ENCODE measurements at regions not wholly inside any gene's neighbourhood (a gene's known extent, or its start where the extent isn't known, plus 50 kb on each side); places are given as distances from the start of the nearest gene placed in this dataset.

- DNase-seq (ENCODE audit: low read depth) = no peak
Observed at GRCh38 chr6:137353842-137354397, 134.7 kb upstream of the IFNGR1 start.

GRCh38 chr6:137353346-137353745, 134.2 kb upstream of the IFNGR1 start:
- DNase-seq (ENCODE audit: low read depth) = no peak

- DNase-seq (ENCODE audit: low read depth) = no peak
Observed at GRCh38 chr6:137352859-137353258, 133.7 kb upstream of the IFNGR1 start.

GRCh38 chr6:137351890-137352289, 132.7 kb upstream of the IFNGR1 start:
- no peak for DNase-seq (ENCODE audit: low read depth)

- no peak for DNase-seq (ENCODE audit: low read depth)
Observed at GRCh38 chr6:137350857-137351256, 131.7 kb upstream of the IFNGR1 start.

- DNase-seq (ENCODE audit: low read depth) = no peak
Observed at GRCh38 chr6:137349856-137350830, 131.0 kb upstream of the IFNGR1 start.

GRCh38 chr6:137348777-137349176, 129.6 kb upstream of the IFNGR1 start:
- DNase-seq (ENCODE audit: low read depth) = no peak

- no peak for DNase-seq (ENCODE audit: low read depth)
Observed at GRCh38 chr6:137343241-137343640, 124.1 kb upstream of the IFNGR1 start.

GRCh38 chr6:137342607-137343190, 123.5 kb upstream of the IFNGR1 start:
- no peak for DNase-seq (ENCODE audit: low read depth)

GRCh38 chr6:137341681-137342195, 122.6 kb upstream of the IFNGR1 start:
- DNase-seq (ENCODE audit: low read depth) = no peak

- no peak for DNase-seq (ENCODE audit: low read depth)
Observed at GRCh38 chr6:137339929-137340559, 120.9 kb upstream of the IFNGR1 start.

GRCh38 chr6:137334884-137335283, 115.7 kb upstream of the IFNGR1 start:
- DNase-seq (ENCODE audit: low read depth) = no peak

- DNase-seq (ENCODE audit: low read depth) = no peak
Observed at GRCh38 chr6:137334094-137334493, 114.9 kb upstream of the IFNGR1 start.

GRCh38 chr6:137332637-137333280, 113.6 kb upstream of the IFNGR1 start:
- DNase-seq (ENCODE audit: low read depth) = no peak

GRCh38 chr6:137323860-137324259, 104.7 kb upstream of the IFNGR1 start:
- DNase-seq (ENCODE audit: low read depth) = no peak

GRCh38 chr6:137320271-137320670, 101.1 kb upstream of the IFNGR1 start:
- no peak for DNase-seq (ENCODE audit: low read depth)

GRCh38 chr6:137316626-137317025, 97.4 kb upstream of the IFNGR1 start:
- no peak for DNase-seq (ENCODE audit: low read depth)

GRCh38 chr6:137315081-137315480, 95.9 kb upstream of the IFNGR1 start:
- no peak for DNase-seq (ENCODE audit: low read depth)

- DNase-seq (ENCODE audit: low read depth) = no peak
Observed at GRCh38 chr6:137313928-137314855, 95.0 kb upstream of the IFNGR1 start.

- DNase-seq (ENCODE audit: low read depth) = no peak
Observed at GRCh38 chr6:137313211-137313610, 94.0 kb upstream of the IFNGR1 start.
